HUDEP-2 (cell line): ENCODE measurements at regions not wholly inside any gene's neighbourhood (a gene's known extent, or its start where the extent isn't known, plus 50 kb on each side); places are given as distances from the start of the nearest gene placed in this dataset.
"Not testable (repeated sequence)": the region's sequence is repeated elsewhere in the genome, so short reads cannot be mapped to it uniquely, and the experiment has no call there.

Experiments
- DNase-seq, 76 experiments: peaks; one replicate each; lab custom pipeline; 2025; ENCODE audit not compliant: unreplicated experiment in 76 of 76; lab: John Stamatoyannopoulos, UW

- DNase-seq: not testable (repeated sequence)
Measured at GRCh38 chr17:51482248-51482647, 221.9 kb downstream of the UTP18 start.

DNA sequence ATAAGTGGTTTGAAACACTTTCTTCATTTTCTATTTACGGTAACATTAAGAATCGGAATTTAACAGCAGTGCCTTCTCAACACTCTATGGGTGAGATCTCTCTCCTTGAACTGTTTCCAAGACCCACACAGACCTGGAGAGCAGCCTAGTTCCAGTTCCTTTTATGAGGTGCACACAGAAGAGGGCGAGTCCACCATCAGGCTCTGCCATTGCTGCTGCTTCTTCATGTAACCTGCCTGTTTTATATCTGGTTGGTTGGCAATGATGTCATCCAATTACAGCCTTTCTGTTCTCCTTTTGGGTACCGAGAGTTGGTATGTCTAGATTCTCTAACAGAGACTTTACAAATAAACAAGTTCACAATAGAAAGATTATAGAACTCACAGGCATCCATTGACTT, 225.7 kb downstream of the UTP18 start:
- no peak for DNase-seq

- no peak for DNase-seq
Measured at GRCh38 chr17:51486885-51487520, 226.7 kb downstream of the UTP18 start.

DNA sequence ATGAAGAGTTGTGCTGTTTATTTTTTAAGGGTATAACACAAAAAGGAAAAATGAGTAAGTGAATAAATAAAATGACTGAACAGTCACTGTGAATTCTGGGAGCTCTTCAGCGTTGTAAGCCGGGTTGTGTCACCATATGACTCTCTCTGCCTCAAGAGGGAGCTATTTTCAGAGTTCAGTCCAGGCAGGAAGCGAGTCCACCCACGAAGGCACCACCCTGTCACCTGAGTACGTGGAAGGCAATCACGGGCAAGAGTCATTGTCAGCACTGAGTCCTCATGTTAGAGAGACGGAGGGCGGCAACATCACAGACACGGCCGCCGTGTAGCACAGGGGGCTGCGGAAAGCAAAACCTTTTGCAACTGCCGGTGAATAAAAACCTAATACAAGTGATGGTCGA, 227.6 kb downstream of the UTP18 start:
- peak in 6 of 76 experiments; percentile 1 to 11 (median 5) for DNase-seq

GRCh38 chr17:51491416-51491815, 231.1 kb downstream of the UTP18 start:
- no peak for DNase-seq

DNA sequence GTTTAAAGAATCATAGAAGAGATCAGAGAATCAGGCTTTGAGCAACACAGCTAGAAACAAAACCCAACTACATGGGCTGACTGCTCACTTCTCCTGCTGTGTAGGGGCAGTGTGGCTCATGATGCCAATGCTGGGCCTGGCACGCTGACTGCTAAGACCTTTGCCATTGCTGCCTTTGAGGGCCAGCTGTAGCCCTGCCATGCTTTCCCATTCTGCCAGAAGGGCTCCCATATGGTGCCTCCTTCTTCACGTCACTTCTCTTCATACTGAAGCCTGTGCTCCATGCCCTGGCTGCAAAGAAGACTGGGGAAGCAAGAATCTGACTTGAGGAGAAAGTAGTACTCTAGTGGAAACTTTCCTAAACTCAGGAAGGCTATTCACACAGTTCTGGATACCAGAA, 232.9 kb downstream of the UTP18 start:
- DNase-seq: no peak

GRCh38 chr17:51496378-51496777, 236.0 kb downstream of the UTP18 start:
- no peak for DNase-seq

DNA sequence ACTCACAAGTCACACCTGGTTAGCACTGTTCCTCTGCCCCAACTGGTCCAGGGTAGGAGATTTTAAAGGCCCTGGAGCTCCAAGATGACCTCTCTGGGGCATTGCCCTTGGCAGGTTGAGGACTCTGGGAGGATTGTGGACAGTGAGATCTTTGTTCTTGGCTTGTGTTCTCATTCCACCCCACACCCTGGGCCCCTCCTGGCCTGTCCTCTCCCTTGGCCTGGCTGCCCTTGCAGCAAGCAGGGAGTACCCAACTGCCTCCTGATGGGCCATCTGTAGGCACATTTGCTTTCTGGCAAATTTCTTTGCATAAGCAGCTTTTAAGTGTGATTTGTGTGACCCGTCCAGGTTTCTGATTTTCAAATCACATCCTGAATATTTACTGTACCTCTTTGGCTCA, 239.6 kb downstream of the UTP18 start:
- no peak for DNase-seq

DNA sequence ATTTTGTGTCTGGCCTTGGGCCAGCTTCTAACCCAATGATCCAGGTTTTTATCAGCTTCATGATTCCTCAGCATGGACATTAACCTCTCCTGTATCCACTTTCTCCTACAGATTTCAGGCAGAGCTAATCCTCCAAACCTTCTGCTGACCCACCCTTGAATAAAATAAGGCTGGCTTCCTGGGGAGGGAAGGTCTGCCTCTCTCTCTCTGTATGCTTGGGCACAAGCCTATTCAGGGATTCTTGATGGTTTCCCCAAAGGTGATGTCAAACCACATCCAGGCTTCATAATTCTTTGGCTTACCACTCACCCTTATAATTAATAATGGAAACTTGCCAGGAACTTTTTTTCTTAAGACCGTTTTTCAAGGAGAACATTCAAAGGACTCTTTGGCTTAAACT, 240.1 kb downstream of the UTP18 start:
- DNase-seq: no peak

DNA sequence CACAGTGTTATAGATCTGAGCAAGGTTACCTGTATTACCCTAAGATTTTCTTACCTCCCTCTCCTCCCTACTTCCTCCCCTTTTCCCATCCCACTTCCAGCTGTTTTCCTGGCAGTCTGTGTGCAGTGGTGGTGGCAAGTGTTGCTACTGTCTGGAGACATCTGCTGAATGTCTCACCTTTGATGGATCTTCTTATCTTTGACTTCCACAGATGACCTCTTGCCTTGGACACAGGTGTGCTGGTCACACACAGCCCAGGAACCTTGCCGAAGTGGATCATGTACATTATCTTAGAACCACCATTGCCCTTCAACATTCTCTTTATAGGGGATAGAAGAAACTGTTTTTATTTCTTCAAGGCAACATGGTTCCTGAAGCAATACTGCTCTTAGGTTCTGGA, 245.1 kb downstream of the UTP18 start:
- no peak for DNase-seq

DNA sequence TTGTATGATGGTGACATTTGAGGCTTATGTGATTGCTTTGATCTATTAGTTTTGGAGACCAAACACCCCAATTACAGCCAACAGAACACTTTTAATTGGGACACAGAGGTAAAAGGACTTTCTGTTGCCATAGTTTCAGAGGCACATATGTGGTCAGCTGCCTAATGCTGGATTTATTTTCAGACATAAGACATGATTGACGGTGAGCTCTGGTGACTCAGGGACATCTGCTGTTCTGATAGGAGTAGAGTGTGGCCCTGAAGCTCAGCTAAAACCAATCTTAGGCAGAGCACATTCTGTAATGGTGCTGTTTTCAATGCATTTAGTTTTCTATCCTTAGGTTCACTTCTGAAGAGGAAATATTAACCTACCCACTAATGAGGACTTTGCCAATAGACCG, 247.1 kb downstream of the UTP18 start:
- no peak for DNase-seq

DNA sequence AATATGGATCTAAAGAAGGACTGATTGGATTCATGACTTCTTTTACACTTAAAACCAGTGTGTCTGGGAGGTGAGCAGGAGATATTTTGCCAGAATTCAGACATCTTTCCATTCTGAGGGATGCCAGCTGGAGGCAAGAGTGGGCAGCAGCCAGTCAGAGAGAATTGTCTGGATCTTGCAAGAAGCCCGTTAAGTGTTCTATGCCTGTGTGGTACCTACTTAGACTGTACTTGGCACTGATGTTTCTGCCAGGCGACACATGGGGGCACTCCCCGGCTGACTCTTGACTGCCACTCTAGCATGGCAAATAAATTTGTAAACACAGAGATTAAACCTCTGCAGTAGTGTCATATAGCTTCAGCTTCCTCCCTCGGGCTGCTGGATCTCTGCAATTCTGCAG, 247.7 kb downstream of the UTP18 start:
- DNase-seq: no peak

DNA sequence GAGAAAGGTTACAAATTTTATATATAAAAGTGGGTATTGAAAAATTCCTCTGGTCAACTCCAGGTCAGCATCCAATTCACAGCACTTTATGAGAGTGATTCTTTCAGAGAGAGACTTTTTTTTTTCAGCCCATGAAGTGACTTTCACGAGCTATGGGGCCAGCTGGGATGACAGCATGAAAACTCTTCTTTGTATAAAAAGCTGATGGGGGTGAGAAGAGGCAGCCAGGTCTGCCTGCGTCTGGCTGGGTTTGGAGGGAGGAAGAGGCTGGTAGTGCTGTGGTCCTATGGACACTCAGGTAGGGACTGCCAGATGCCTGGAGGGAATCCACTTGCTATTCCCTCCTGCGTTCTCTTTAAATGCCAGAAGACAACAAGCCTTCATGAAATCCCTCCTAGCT, 250.6 kb downstream of the UTP18 start:
- no peak for DNase-seq

DNA sequence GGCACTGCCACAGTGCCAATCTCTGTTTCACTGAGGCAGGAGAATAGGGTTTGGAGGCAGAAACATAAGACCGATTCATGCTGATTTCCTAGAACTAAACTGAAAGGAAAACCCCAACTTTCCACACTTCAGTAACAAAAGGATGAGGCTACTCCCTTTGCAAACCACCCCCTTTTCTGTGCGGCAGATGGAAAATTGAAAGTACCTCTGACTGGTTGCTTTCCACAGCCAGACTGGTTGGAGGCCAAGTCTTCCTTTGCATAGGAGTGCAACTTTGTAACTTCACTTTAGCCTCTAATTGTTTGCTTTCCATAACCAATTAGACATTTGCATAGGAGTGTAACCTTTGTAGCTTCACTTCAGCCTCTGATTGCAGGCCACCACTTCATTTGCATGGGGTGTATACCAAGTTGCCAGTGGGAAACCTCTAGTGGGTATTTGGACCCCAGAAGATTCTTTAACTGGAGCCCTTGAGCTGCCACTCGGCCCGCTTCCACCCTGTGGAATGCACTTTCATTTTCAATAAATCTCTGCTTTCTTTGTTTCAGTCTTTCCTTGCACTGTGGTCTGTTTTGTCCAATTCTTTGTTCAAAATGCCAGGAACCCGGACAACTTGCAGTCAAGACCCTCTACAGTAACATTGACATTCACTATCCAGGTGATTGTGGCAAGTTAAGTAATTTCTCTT, 252.0 kb downstream of the UTP18 start:
- DNase-seq: no peak

GRCh38 chr17:51516924-51517323, 256.6 kb downstream of the UTP18 start:
- no peak for DNase-seq

GRCh38 chr17:51524524-51524923, 264.2 kb downstream of the UTP18 start:
- DNase-seq: no peak

DNA sequence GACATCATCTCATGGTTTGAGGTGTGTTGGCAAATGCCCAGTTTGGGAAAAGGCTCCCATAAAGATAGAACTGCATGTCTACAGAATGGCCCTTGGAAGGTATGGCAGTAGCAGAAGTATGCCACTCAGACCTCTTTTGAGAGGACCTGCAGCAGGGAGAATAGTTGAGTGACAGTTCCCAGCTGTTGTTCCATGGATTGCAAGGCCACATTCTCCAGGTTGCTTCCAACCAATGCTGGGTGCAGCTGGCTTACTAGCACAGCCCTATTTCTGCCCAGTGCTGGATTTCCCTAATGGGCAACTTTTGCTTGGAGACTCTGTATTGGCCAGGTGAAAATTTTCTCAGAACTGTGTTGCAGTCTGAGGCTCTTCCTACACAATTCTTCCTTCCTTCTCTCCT, 266.2 kb downstream of the UTP18 start:
- no peak for DNase-seq

DNA sequence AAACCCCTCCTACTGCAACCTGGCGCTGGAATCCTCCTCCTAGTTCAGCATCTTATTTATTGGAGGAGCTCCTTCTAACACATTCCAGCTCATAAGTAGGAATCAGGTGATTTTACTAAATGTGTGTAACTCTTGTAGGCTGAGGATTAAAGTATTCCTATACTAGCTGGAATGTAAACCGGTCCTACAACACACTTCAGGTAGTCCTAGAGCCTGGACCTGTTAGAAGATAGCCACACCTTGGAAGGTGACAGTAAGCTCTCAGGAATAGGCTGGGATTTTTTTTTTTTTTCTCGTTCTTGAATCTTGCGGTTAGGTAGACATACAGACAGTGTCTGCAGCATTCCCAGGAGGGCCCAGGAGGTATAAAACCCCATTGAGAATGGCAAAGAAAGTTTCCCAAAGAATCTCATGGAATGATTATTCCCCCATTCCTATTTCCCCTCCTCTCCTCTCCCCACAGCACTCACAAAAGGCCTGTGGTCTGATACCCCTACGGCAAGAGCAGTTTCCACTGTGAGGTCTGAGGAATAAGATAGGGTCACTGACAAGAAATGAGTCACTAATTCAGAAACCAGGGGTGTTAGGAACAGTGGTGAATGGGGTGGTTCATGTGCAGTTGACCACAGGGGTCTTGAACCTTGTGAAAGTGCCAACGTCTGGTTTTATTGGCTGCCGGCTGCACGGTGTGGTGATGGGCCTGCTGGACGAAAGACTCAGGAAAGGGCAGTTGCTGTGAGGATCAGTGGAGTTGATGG, 267.1 kb downstream of the UTP18 start:
- DNase-seq: no peak

GRCh38 chr17:51528111-51528510, 267.8 kb downstream of the UTP18 start:
- DNase-seq: no peak

DNA sequence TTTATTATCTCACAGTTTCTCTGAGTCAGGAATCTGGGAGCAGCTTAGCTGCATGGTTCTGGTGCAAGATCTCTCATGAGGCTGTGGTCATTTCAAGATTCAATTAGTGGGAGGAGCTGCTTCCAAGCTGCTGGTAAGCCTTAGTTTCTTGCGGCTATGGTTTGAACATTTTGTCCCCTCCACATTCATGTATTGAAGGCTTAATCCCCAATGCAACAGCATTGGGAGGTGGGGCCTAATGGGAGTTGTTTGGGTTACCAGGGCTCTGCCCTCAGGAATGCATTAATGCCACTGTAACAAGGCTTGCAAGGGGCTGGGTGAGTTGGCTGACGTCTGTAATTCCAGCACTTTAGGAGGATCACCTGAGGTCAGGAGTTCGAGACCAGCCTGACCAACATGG, 272.9 kb downstream of the UTP18 start:
- no peak for DNase-seq

GRCh38 chr17:51533821-51534220, 273.5 kb downstream of the UTP18 start:
- no peak for DNase-seq

DNA sequence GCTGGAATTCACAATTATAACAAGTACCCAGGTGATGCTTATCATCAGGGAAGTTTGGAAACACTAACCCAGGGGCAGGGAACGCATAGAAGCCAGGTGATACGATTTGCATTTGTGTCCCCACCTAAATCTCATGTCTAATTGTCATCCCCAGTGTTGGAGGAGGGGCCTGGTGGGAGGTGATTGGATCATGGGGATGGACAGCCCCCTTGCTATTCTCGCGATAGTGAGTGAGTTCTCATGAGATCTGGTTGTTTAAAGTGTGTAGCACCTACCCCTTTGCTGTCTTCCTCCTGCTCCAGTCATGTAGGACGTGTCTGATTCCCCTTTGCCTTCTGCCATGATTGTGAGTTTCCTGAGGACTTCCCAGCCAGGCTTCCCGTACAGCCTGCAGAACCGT, 276.3 kb downstream of the UTP18 start:
- DNase-seq: no peak
